PC-9 (cell line): ENCODE measurements at regions not wholly inside any gene's neighbourhood (a gene's known extent, or its start where the extent isn't known, plus 50 kb on each side); places are given as distances from the start of the nearest gene placed in this dataset.
"Not testable (repeated sequence)": the region's sequence is repeated elsewhere in the genome, so short reads cannot be mapped to it uniquely, and the experiment has no call there.

Source experiments
- BruUV-seq: library from RNA; stranded (reverse); fragments of 400-500 nt; replicated peaks from 2 replicates; lab custom pipeline; 2021; lab: Mats Ljungman, UMichigan
- CTCF ChIA-PET: fragments of 300-600 bp; sonication (Branson Sonifier 250); formaldehyde crosslinking; loops from one replicate; lab custom pipeline; 2022; ENCODE audit warnings: antibody characterized with exemption; lab: Charles Lee
- POLR2A ChIA-PET: fragments of 300-600 bp; sonication (Branson Sonifier 250); formaldehyde crosslinking; loops from one replicate; lab custom pipeline; 2022; ENCODE audit warnings: antibody characterized with exemption; ENCODE audit not compliant: unreplicated experiment; lab: Charles Lee
- DNase-seq, 2 experiments: peaks; one replicate each; pipeline versions ENCODE4 v3.0.0 to v3.0.0-alpha.2; 2015 to 2022; ENCODE audit warnings: mixed read lengths in 1 of 2
- H2AFZ ChIP-seq: fragments of 200-600 bp; sonication (generic); 2 replicates; pipeline ENCODE4 v1.8.1; 2017; ENCODE audit warnings: antibody characterized with exemption
- H3F3A ChIP-seq: fragments of 200-600 bp; sonication (generic); 2 replicates; pipeline ENCODE4 v1.8.1; 2017; ENCODE audit warnings: antibody characterized with exemption, mild to moderate bottlenecking, low read depth; ENCODE audit not compliant: insufficient read depth
- H3K27ac ChIP-seq: fragments of 200-600 bp; sonication (generic); 2 replicates; pipeline ENCODE4 v1.6.1; 2016; ENCODE audit warnings: mixed run types
- H3K27me3 ChIP-seq: fragments of 200-600 bp; sonication (generic); 2 replicates; pipeline ENCODE4 v1.6.1; 2016; ENCODE audit warnings: low read depth, mixed run types; ENCODE audit not compliant: insufficient read depth
- H3K36me3 ChIP-seq: fragments of 200-600 bp; sonication (generic); 2 replicates; pipeline ENCODE4 v1.6.1; 2016; ENCODE audit warnings: low read depth, mixed run types
- H3K4me1 ChIP-seq: fragments of 200-600 bp; sonication (generic); replicated peaks from 2 replicates; pipeline ENCODE4 v1.6.1; 2016; ENCODE audit warnings: mixed run types; ENCODE audit not compliant: insufficient read depth
- H3K4me2 ChIP-seq: fragments of 200-600 bp; sonication (generic); 2 replicates; pipeline ENCODE4 v1.6.1; 2017; ENCODE audit warnings: mixed run types
- H3K4me3 ChIP-seq: fragments of 200-600 bp; sonication (generic); 2 replicates; pipeline ENCODE4 v1.6.1; 2016; ENCODE audit warnings: mixed run types
- H3K79me2 ChIP-seq: fragments of 200-600 bp; sonication (generic); 2 replicates; pipeline ENCODE4 v1.6.1; 2017; ENCODE audit warnings: low read depth, mixed run types
- H3K9me2 ChIP-seq: fragments of 200-600 bp; sonication (generic); 2 replicates; pipeline ENCODE4 v1.8.1; 2017; ENCODE audit warnings: mild to moderate bottlenecking; ENCODE audit not compliant: insufficient read depth
- H3K9me3 ChIP-seq: fragments of 200-600 bp; sonication (generic); 2 replicates; pipeline ENCODE4 v1.8.1; 2016; ENCODE audit warnings: low read depth; ENCODE audit not compliant: insufficient read depth
- H4K20me1 ChIP-seq: fragments of 200-600 bp; sonication (generic); 2 replicates; pipeline ENCODE4 v1.8.1; 2017; ENCODE audit not compliant: insufficient read depth
- CTCF ChIP-seq: fragments of 200-600 bp; sonication (generic); conservative IDR thresholded peaks from 2 replicates; pipeline ENCODE4 v1.6.1; 2017; ENCODE audit warnings: mixed run types, antibody characterized with exemption, mild to moderate bottlenecking, moderate library complexity
- intact Hi-C: fragments of 100-400 bp; cut with micrococcal nuclease; formaldehyde crosslinking; loops from one replicate; pipeline ENCODE4 v1.10.0; 2022; ENCODE audit not compliant: unreplicated experiment

- DNase-seq = peak in 1 of 2 experiments; percentile 49
- H3F3A ChIP-seq, H3K4me3 ChIP-seq, POLR2A ChIA-PET, H3K36me3 ChIP-seq, H4K20me1 ChIP-seq, H3K9me3 ChIP-seq, H3K79me2 ChIP-seq, H3K4me2 ChIP-seq, H3K27me3 ChIP-seq, CTCF ChIA-PET, H2AFZ ChIP-seq, intact Hi-C loops, BruUV-seq, H3K9me2 ChIP-seq, H3K27ac ChIP-seq, H3K4me1 ChIP-seq: not testable (repeated sequence)
- TF ChIP-seq CTCF = peak; percentile 25; the same call in 1 of the 2 replicates
These were observed 435.9 kb downstream of the SPATA31A1 start for GRCh38 chr9:39791356-39791755.

- not testable (repeated sequence) for BruUV-seq
These were observed 442.5 kb downstream of the SPATA31A1 start for GRCh38 chr9:39797935-39798334.

GRCh38 chr9:39799252-39799651 is 443.8 kb downstream of the SPATA31A1 start:
- intact Hi-C loops = not testable (repeated sequence)

More at GRCh38 chr9:39797935-39798334, 442.5 kb downstream of the SPATA31A1 start:
- H3K79me2 ChIP-seq, H4K20me1 ChIP-seq, CTCF ChIA-PET, H3K4me3 ChIP-seq, H3K4me2 ChIP-seq, H3K9me3 ChIP-seq, H3K36me3 ChIP-seq, H3K4me1 ChIP-seq, intact Hi-C loops, H3K27me3 ChIP-seq, H3K27ac ChIP-seq, H3F3A ChIP-seq, POLR2A ChIA-PET, H3K9me2 ChIP-seq, DNase-seq, H2AFZ ChIP-seq: not testable (repeated sequence)

GRCh38 chr9:39802561-39802960 is 447.1 kb downstream of the SPATA31A1 start:
- BruUV-seq, H3K27me3 ChIP-seq, H3F3A ChIP-seq, CTCF ChIA-PET, intact Hi-C loops, H3K4me1 ChIP-seq, H3K9me3 ChIP-seq, H4K20me1 ChIP-seq, H3K79me2 ChIP-seq, H3K4me2 ChIP-seq, H3K27ac ChIP-seq, DNase-seq, H3K36me3 ChIP-seq, POLR2A ChIA-PET, H2AFZ ChIP-seq, H3K4me3 ChIP-seq, H3K9me2 ChIP-seq: not testable (repeated sequence)

More at GRCh38 chr9:39799252-39799651, 443.8 kb downstream of the SPATA31A1 start:
- H4K20me1 ChIP-seq, H3K4me1 ChIP-seq, BruUV-seq, H3K4me3 ChIP-seq, H3F3A ChIP-seq, POLR2A ChIA-PET, DNase-seq, H3K79me2 ChIP-seq, CTCF ChIA-PET, H3K9me3 ChIP-seq, H3K36me3 ChIP-seq, H3K27ac ChIP-seq, H2AFZ ChIP-seq, H3K4me2 ChIP-seq, H3K27me3 ChIP-seq, H3K9me2 ChIP-seq: not testable (repeated sequence)

DNA sequence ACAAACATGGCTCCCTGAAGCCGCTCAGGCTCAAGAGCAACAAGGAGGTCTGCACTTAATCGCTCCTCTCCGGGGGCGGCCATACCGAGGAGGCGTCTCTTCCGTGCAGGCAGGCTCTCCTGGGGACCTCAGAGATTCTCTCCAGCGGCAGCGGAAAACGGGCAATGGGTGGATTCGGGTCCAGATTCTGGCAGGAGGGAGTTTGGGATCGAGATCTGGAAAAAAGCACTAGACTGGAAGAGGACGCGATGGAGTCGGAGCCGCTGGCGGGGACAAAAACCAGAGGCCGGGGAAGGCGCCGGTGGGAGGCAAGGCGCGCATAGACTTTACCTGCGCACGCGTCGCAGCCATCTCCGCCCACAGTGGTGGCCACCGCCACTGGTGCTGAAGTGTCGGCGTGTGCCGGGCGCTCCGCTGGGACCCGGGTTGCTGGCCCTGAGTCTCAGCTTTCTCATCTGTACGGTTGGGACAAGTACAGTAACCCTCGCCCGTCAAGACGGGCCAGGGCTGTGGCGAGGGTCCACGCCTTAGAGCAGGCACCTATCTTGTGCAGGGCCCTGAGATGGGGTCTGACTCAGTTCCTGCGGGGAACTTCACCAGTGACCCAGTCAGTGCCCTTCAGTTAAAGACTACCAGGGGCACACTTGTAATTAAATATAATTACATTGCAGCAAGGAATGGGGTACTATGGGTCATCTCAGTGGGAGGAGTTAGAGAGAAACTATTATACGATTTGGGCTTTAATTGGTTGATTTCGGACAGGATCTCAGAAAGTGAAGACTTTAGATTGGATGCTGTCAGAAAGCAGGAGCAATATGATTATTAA is 454.1 kb downstream of the SPATA31A1 start:
- POLR2A ChIA-PET, H3K4me1 ChIP-seq, H3F3A ChIP-seq, H3K27ac ChIP-seq, H3K9me2 ChIP-seq, H3K9me3 ChIP-seq, CTCF ChIA-PET, H4K20me1 ChIP-seq, H3K36me3 ChIP-seq, H3K79me2 ChIP-seq, H3K27me3 ChIP-seq, intact Hi-C loops: not testable (repeated sequence)
- peak overlapping the region; percentile 50; the same call in 1 of the 2 replicates for H3K4me3 ChIP-seq
- H2AFZ ChIP-seq = peak overlapping the region; percentile 85; the same call in 1 of the 2 replicates
- peak overlapping the region; percentile 65 for H3K4me2 ChIP-seq
- peak in 1 of 2 experiments; percentile 28 for DNase-seq
- TSS peak; percentile 78 for BruUV-seq

DNA sequence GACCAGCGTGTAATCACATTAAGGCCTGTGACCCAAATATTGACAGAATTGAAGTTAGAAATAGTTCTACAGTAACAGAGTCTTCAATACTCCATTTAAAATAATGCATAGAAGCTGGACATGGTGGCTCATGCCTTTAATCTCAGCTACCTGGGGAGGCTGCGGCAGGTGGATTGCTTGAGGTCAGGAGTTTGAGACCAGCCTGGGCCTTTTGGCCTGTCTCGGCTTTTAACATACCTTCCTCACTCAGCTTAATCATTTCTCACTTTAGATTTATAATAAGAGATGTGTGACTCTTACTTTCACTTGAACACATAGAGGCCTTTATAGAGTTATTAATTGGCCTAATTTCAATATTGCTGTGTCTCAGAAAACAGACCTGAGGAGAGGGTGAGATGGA is 454.9 kb downstream of the SPATA31A1 start:
- H3K9me2 ChIP-seq, H4K20me1 ChIP-seq, intact Hi-C loops, DNase-seq, H3K4me1 ChIP-seq, H3K4me3 ChIP-seq, H3K79me2 ChIP-seq, POLR2A ChIA-PET, H3F3A ChIP-seq, H3K36me3 ChIP-seq, BruUV-seq, H3K9me3 ChIP-seq, H3K4me2 ChIP-seq, CTCF ChIA-PET, H3K27me3 ChIP-seq, H3K27ac ChIP-seq, H2AFZ ChIP-seq: not testable (repeated sequence)
